Right lobe of liver (tissue), 6 donors: ENCODE measurements at regions not wholly inside any gene's neighbourhood (a gene's known extent, or its start where the extent isn't known, plus 50 kb on each side); places are given as distances from the start of the nearest gene placed in this dataset.

Experiments
- ATAC-seq, 4 donors: fragments of 200-7000 bp; cut with Tn5 transposase; one replicate each; pipeline ENCODE4 v1.9.1; 2020; ENCODE audit warnings: mild to moderate bottlenecking in 4 of 4, moderate library complexity in 4 of 4
- DNase-seq, 3 donors: peaks; one replicate each; pipeline ENCODE4 v3.0.0-alpha.2; 2020
- H3K27ac ChIP-seq, 3 donors: fragments of 200-600 bp; one replicate each; pipeline ENCODE4 v1.8.0; 2022
- H3K27me3 ChIP-seq, 2 donors: fragments of 200-600 bp; one replicate each; pipeline ENCODE4 v1.8.0; 2022
- H3K36me3 ChIP-seq, 4 donors: fragments of 200-600 bp; sonication (generic) in 1 of 4; one replicate each; pipeline versions ENCODE4 v1.5.1 to v1.8.0; 2017 to 2022; ENCODE audit warnings: control low read depth in 1 of 4
- H3K4me1 ChIP-seq, 4 donors: fragments of 200-600 bp; sonication (generic) in 1 of 4; one replicate each; pipeline versions ENCODE4 v1.5.1 to v1.8.0; 2017 to 2022; ENCODE audit warnings: control low read depth in 1 of 4
- H3K4me3 ChIP-seq, 3 donors: fragments of 200-600 bp; one replicate each; pipeline ENCODE4 v1.8.0; 2022
- H3K9me3 ChIP-seq, 4 donors: fragments of 200-600 bp; sonication (generic) in 1 of 4; one replicate each; pipeline versions ENCODE4 v1.5.1 to v1.8.0; 2017 to 2022; ENCODE audit warnings: control low read depth in 1 of 4
- CTCF ChIP-seq, 4 donors: fragments of 200-600 bp in 3 of 4; fragments of 450-650 bp in 1 of 4; IDR thresholded peaks; one replicate each; pipeline versions ENCODE4 v1.5.1 to v1.8.0; 2016 to 2022; ENCODE audit warnings: antibody characterized with exemption in 4 of 4, mild to moderate bottlenecking in 2 of 4
- POLR2A ChIP-seq: fragments of 450-650 bp; IDR thresholded peaks from one replicate; pipeline ENCODE4 v1.6.1; 2017; ENCODE audit warnings: antibody characterized with exemption, mild to moderate bottlenecking
- WGBS: methylation state at CpG from one replicate; pipeline ENCODE4 v1.1.6; 2018; ENCODE audit warnings: low coverage, low lambda C conversion rate; ENCODE audit not compliant: insufficient coverage; ENCODE audit errors: missing lambda C conversion rate; 5-methylcytosine and 5-hydroxymethylcytosine counted together
- intact Hi-C, 2 donors: fragments of 100-400 bp; cut with DNase I; formaldehyde crosslinking; loops; one replicate each; pipeline versions ENCODE4 v1.11.2 to v1.14.1; 2022
- donor health status: DM: no; HTN: yes; CAD: no.
- donor health status: DM: no; HTN: no; CAD: no.
- donor health status: DM: no; HTN: no; CAD: no.
- donor health status: DM: no; HTN: yes; CAD: no.
- donor health status: DM: no; HTN: yes; CAD: no.

- no peaks in the 10 kb centered on the region for H3K4me1 ChIP-seq
- intact Hi-C loops, result no loop called here
- WGBS, result 89% methylated on average over 2 of the region's 2 CpGs
- no peak overlapping the region for H3K27ac ChIP-seq
- TF ChIP-seq CTCF (IDR thresholded peaks at IDR 0.05) (no peak), POLR2A (no peak)
- no peaks in the 10 kb centered on the region for H3K36me3 ChIP-seq
- ATAC-seq (no peak), DNase-seq (no peak)
- H3K9me3 ChIP-seq, result no peaks in the 10 kb centered on the region
- no peaks in the 10 kb centered on the region for H3K27me3 ChIP-seq
- no peak overlapping the region for H3K4me3 ChIP-seq
Observed at GRCh38 chr2:7816944-7817343, 864.9 kb upstream of the ID2 start.

DNA sequence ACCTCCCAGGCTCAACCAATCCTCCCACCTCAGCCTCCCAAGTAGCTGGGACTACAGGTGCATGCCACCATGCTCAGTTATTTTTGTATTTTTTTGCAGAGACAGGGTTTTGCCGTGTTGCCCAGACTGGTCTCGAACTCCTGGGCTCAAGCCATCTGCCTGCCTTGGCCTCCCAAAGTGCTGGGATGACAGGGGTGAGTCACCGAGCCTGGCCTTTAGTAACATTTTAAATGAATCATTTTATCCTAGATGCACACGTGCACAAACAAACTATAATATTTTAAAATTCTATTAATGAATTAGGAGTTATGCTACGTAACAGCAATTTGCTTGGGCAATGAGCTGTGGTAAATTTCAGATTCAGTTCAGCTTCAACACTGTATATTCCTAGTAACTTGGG, 862.5 kb upstream of the ID2 start:
- 82% methylated on average over 5 of the region's 5 CpGs for WGBS
- intact Hi-C loops, result no loop called here
- H3K4me1 ChIP-seq, result no peaks in the 10 kb centered on the region
- no peaks in the 10 kb centered on the region for H3K27me3 ChIP-seq
- H3K27ac ChIP-seq, result no peak overlapping the region
- H3K4me3 ChIP-seq, result no peak overlapping the region
- TF ChIP-seq POLR2A, result no peak
- no peak for TF ChIP-seq CTCF (IDR thresholded peaks at IDR 0.05)
- DNase-seq, result no peak
- no peak for ATAC-seq
- no peaks in the 10 kb centered on the region for H3K9me3 ChIP-seq
- H3K36me3 ChIP-seq, result no peaks in the 10 kb centered on the region

GRCh38 chr2:7819850-7820249, 862.0 kb upstream of the ID2 start:
- ATAC-seq, result no peak
- no peaks in the 10 kb centered on the region for H3K27me3 ChIP-seq
- no peak overlapping the region for H3K27ac ChIP-seq
- no peak for TF ChIP-seq POLR2A
- TF ChIP-seq CTCF (IDR thresholded peaks at IDR 0.05), result no peak
- H3K4me1 ChIP-seq, result no peaks in the 10 kb centered on the region
- H3K4me3 ChIP-seq, result no peak overlapping the region
- intact Hi-C loops, result no loop called here
- H3K9me3 ChIP-seq, result no peaks in the 10 kb centered on the region
- H3K36me3 ChIP-seq, result no peaks in the 10 kb centered on the region
- no peak for DNase-seq
- WGBS, result 31% methylated on average over 4 of the region's 4 CpGs

DNA sequence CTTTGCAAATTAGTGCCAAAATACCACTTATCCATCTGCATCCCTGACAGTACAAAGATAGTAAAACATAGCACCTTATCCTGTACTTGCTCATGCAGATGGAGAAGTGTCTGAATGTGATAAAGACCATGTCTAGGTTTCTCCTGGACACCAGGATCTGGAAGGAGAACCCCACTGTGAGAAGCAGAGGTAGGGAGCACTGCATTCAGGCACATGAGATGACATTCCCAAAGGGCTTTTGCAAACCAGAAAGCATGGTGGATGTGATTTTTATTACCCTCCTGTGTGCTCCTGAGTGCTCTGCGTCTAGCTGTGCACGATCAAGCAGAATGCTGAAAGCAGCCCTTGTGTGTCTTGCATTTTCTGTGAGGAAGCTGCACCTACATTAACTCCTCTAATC, 857.6 kb upstream of the ID2 start:
- Histone ChIP-seq H3K9me3 (no peaks in the 10 kb centered on the region), H3K4me3 (no peak overlapping the region), H3K36me3 (no peaks in the 10 kb centered on the region), H3K27ac (no peak overlapping the region), H3K27me3 (no peaks in the 10 kb centered on the region), H3K4me1 (no peaks in the 10 kb centered on the region)
- ATAC-seq (no peak), DNase-seq (no peak)
- intact Hi-C loops, result no loop called here
- TF ChIP-seq POLR2A (no peak), CTCF (IDR thresholded peaks at IDR 0.05) (no peak)
- 83% methylated on average over 2 of the region's 2 CpGs for WGBS
